Gastrocnemius medialis (tissue), 4 donors: ENCODE measurements at regions not wholly inside any gene's neighbourhood (a gene's known extent, or its start where the extent isn't known, plus 50 kb on each side); places are given as distances from the start of the nearest gene placed in this dataset.

ENCODE experiments used
- POLR2A ChIP-seq, 2 donors: fragments of 450-650 bp; IDR thresholded peaks; one replicate each; pipeline ENCODE4 v1.6.1; 2017; ENCODE audit warnings: antibody characterized with exemption in 2 of 2, mild to moderate bottlenecking in 2 of 2, moderate library complexity in 2 of 2
- TF ChIP-seq, protein P1 (sequence below), 5 experiments: fragments of 450-650 bp in 3 of 5; fragments of 200-600 bp in 2 of 5; sonication (generic) in 2 of 5; IDR thresholded peaks in 4 of 5; conservative IDR thresholded peaks in 1 of 5; 1 replicate in 4 of 5; 2 replicates in 1 of 5; pipeline ENCODE4 v1.5.1; 2016 to 2019; ENCODE audit warnings: antibody characterized with exemption in 5 of 5, mild to moderate bottlenecking in 3 of 5, moderate library complexity in 3 of 5

GRCh38 chr10:33759191-33759590 is 424.7 kb upstream of the NRP1 start:
- TF ChIP-seq, protein P1, sequence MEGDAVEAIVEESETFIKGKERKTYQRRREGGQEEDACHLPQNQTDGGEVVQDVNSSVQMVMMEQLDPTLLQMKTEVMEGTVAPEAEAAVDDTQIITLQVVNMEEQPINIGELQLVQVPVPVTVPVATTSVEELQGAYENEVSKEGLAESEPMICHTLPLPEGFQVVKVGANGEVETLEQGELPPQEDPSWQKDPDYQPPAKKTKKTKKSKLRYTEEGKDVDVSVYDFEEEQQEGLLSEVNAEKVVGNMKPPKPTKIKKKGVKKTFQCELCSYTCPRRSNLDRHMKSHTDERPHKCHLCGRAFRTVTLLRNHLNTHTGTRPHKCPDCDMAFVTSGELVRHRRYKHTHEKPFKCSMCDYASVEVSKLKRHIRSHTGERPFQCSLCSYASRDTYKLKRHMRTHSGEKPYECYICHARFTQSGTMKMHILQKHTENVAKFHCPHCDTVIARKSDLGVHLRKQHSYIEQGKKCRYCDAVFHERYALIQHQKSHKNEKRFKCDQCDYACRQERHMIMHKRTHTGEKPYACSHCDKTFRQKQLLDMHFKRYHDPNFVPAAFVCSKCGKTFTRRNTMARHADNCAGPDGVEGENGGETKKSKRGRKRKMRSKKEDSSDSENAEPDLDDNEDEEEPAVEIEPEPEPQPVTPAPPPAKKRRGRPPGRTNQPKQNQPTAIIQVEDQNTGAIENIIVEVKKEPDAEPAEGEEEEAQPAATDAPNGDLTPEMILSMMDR (IDR thresholded peaks at IDR 0.05 in 4 of 5, conservative IDR thresholded peaks at IDR 0.05 in 1 of 5), result no peak
- no peak for TF ChIP-seq POLR2A (IDR thresholded peaks at IDR 0.05)
